ENCODE measurements at regions not wholly inside any gene's neighbourhood (a gene's known extent, or its start where the extent isn't known, plus 50 kb on each side); places are given as distances from the start of the nearest gene placed in this dataset.
A peak's percentile ranks its signal among the peaks of the same experiment; 100 is the strongest.

- TF ChIP-seq EZH2phosphoT487 (IDR thresholded peaks at IDR 0.05; ENCODE audit: unreplicated experiment) = no peak
- TF ChIP-seq CREB1 (CRISPR knock-in tag; IDR thresholded peaks at IDR 0.05; ENCODE audit: low read depth) = no peak
- no peak for TF ChIP-seq ETS1 (IDR thresholded peaks at IDR 0.05)
Measured at GRCh38 chr5:102090770-102091169, 205.3 kb downstream of the SLCO4C1 start (continued).

GRCh38 chr5:102089883-102090282 is 206.2 kb downstream of the SLCO4C1 start:
- Mint-ChIP-seq H3K4me1 (peaks cover 12% of the 10 kb centered on the region; the same call in 2 of the 3 replicates), H3K4me3 (no peak overlapping the region), H3K36me3 (ENCODE audit: low read depth) (no peaks in the 10 kb centered on the region; the same call in 2 of the 3 replicates), H3K27me3 (ENCODE audit: insufficient read depth, low read depth, poor library complexity) (peaks cover 2% of the 10 kb centered on the region), H3K27ac (no peak overlapping the region), H3K9me3 (peaks cover 6% of the 10 kb centered on the region; the same call in 1 of the 3 replicates)
- DNase-seq (ENCODE audit: low spot score) = peak; percentile 29
- no peaks in the 10 kb centered on the region for H3K36me3 ChIP-seq (ENCODE audit: insufficient read depth)
- H4K20me1 ChIP-seq (replicated peaks; ENCODE audit: insufficient read depth) = no peaks in the 10 kb centered on the region
- H3K27me3 ChIP-seq (ENCODE audit: insufficient read depth) = no peaks in the 10 kb centered on the region
- TF ChIP-seq POLR2AphosphoS5 (IDR thresholded peaks at IDR 0.05; ENCODE audit: low read depth) (no peak), CTCF (conservative IDR thresholded peaks at IDR 0.05; ENCODE audit: low read depth in 2 of 2) (no peak), STAT1 (IDR thresholded peaks at IDR 0.05; ENCODE audit: unreplicated experiment) (no peak), EZH2phosphoT487 (IDR thresholded peaks at IDR 0.05; ENCODE audit: unreplicated experiment) (no peak), ETS1 (IDR thresholded peaks at IDR 0.05) (no peak)
- H3K79me2 ChIP-seq (replicated peaks; ENCODE audit: insufficient read depth) = no peaks in the 10 kb centered on the region
- 0 out of 2 replicates have a peak, but pooled peaks cover 5% of the 10 kb centered on the region for H3K4me1 ChIP-seq (ENCODE audit: insufficient read depth)
- H3K4me2 ChIP-seq = no peak overlapping the region
- H3F3A ChIP-seq (replicated peaks; ENCODE audit: low read depth) = no peaks in the 10 kb centered on the region
- no peak overlapping the region for H3K4me3 ChIP-seq
- H3K9me2 ChIP-seq (ENCODE audit: insufficient read depth) = no peaks in the 10 kb centered on the region
- ATAC-seq = peak; percentile 82
- no peak overlapping the region for H2AFZ ChIP-seq
- H3K27ac ChIP-seq (ENCODE audit: low read depth) = no peak overlapping the region

- Mint-ChIP-seq H3K4me1 (peaks cover 12% of the 10 kb centered on the region; the same call in 2 of the 3 replicates), H3K4me3 (no peak overlapping the region), H3K27ac (no peak overlapping the region), H3K36me3 (ENCODE audit: low read depth) (no peaks in the 10 kb centered on the region), H3K9me3 (peaks cover 4% of the 10 kb centered on the region; the same call in 1 of the 3 replicates), H3K27me3 (ENCODE audit: insufficient read depth, low read depth, poor library complexity) (peaks cover 2% of the 10 kb centered on the region)
- Histone ChIP-seq H4K20me1 (replicated peaks; ENCODE audit: insufficient read depth) (no peaks in the 10 kb centered on the region), H3K4me2 (no peak overlapping the region), H3F3A (replicated peaks; ENCODE audit: low read depth) (no peaks in the 10 kb centered on the region), H3K9me2 (ENCODE audit: insufficient read depth) (no peaks in the 10 kb centered on the region), H3K4me3 (no peak overlapping the region), H3K79me2 (replicated peaks; ENCODE audit: insufficient read depth) (no peaks in the 10 kb centered on the region), H3K4me1 (ENCODE audit: insufficient read depth) (0 out of 2 replicates have a peak, but pooled peaks cover 5% of the 10 kb centered on the region), H2AFZ (no peak overlapping the region), H3K27ac (ENCODE audit: low read depth) (no peak overlapping the region), H3K36me3 (ENCODE audit: insufficient read depth) (no peaks in the 10 kb centered on the region), H3K27me3 (ENCODE audit: insufficient read depth) (no peaks in the 10 kb centered on the region)
- ATAC-seq (no peak), DNase-seq (ENCODE audit: low spot score) (no peak)
- TF ChIP-seq ZNF462 (CRISPR knock-in tag; IDR thresholded peaks at IDR 0.05) (no peak), CREB1 (CRISPR knock-in tag; IDR thresholded peaks at IDR 0.05; ENCODE audit: low read depth) (no peak), ZNF114 (CRISPR knock-in tag; IDR thresholded peaks at IDR 0.05) (no peak), STAT1 (IDR thresholded peaks at IDR 0.05; ENCODE audit: unreplicated experiment) (no peak)
Measured at GRCh38 chr5:102087906-102088305, 208.2 kb downstream of the SLCO4C1 start.
